IMR-90 (cell line): ENCODE measurements at regions not wholly inside any gene's neighbourhood (a gene's known extent, or its start where the extent isn't known, plus 50 kb on each side); places are given as distances from the start of the nearest gene placed in this dataset.

Source experiments
- ATAC-seq: fragments of 200-7000 bp; cut with Tn5 transposase; 2 replicates; pipeline ENCODE4 v1.9.1; 2020; ENCODE audit warnings: low read depth, mild to moderate bottlenecking, moderate library complexity
- BruUV-seq: library from RNA; stranded (reverse); fragments of 400-500 nt; replicated peaks from 2 replicates; lab custom pipeline; 2021; lab: Mats Ljungman, UMichigan
- CTCF ChIA-PET: fragments of 300-600 bp; formaldehyde crosslinking; extraction: SDS; loops from one replicate; lab custom pipeline; 2021; ENCODE audit warnings: antibody characterized with exemption; lab: Yijun Ruan, JAX
- POLR2A ChIA-PET: fragments of 300-600 bp; sonication (Branson Sonifier 250); formaldehyde crosslinking; loops from one replicate; lab custom pipeline; 2022; ENCODE audit warnings: antibody characterized with exemption; ENCODE audit not compliant: unreplicated experiment; lab: Charles Lee
- DNase-seq: peaks from one replicate; pipeline ENCODE4 v3.0.0; 2013
- H2AFZ ChIP-seq: replicated peaks from 2 replicates; pipeline ENCODE3; 2013; ENCODE audit warnings: low read length, mild to moderate bottlenecking; ENCODE audit not compliant: poor library complexity
- H2AK5ac ChIP-seq: 2 replicates; pipeline ENCODE4 v1.6.1; 2013; ENCODE audit warnings: low read depth, low read length, inconsistent platforms
- H2AK9ac ChIP-seq: replicated peaks from 2 replicates; pipeline ENCODE3; 2013; ENCODE audit warnings: mild to moderate bottlenecking, low read depth, low read length, moderate library complexity; ENCODE audit not compliant: poor library complexity
- H2BK120ac ChIP-seq: 2 replicates; pipeline ENCODE4 v1.6.1; 2013; ENCODE audit warnings: low read depth, low read length, inconsistent platforms
- H2BK15ac ChIP-seq: 3 replicates; pipeline ENCODE4 v1.6.1; 2013; ENCODE audit warnings: low read depth, low read length, inconsistent platforms
- H2BK20ac ChIP-seq: 2 replicates; pipeline ENCODE4 v1.6.1; 2013; ENCODE audit warnings: low read depth, mild to moderate bottlenecking, inconsistent platforms, low read length, moderate library complexity
- H2BK5ac ChIP-seq: 2 replicates; pipeline ENCODE4 v1.6.1; 2013; ENCODE audit warnings: mild to moderate bottlenecking, low read depth, low read length, inconsistent platforms; ENCODE audit not compliant: poor library complexity, severe bottlenecking
- H3K14ac ChIP-seq: replicated peaks from 2 replicates; pipeline ENCODE4 v1.6.1; 2013; ENCODE audit warnings: low read depth, low read length, inconsistent platforms
- H3K18ac ChIP-seq: 2 replicates; pipeline ENCODE4 v1.6.1; 2013; ENCODE audit warnings: low read depth, low read length, control low read depth
- H3K23ac ChIP-seq: 2 replicates; pipeline ENCODE4 v1.6.1; 2013; ENCODE audit warnings: low read depth, low read length, inconsistent platforms
- H3K27ac ChIP-seq: 2 replicates; pipeline ENCODE4 v1.5.1; 2013; ENCODE audit warnings: mild to moderate bottlenecking, control low read depth, low read length; ENCODE audit not compliant: insufficient read depth
- H3K27me3 ChIP-seq: 2 replicates; pipeline ENCODE4 v1.6.1; 2013; ENCODE audit warnings: low read length; ENCODE audit not compliant: control insufficient read depth, insufficient read depth
- H3K36me3 ChIP-seq: 2 replicates; pipeline ENCODE4 v1.6.1; 2013; ENCODE audit warnings: low read length, mixed read lengths; ENCODE audit not compliant: control insufficient read depth, insufficient read depth
- H3K4ac ChIP-seq: 2 replicates; pipeline ENCODE4 v1.6.1; 2013; ENCODE audit warnings: low read depth, low read length, inconsistent platforms
- H3K4me1 ChIP-seq: 2 replicates; pipeline ENCODE4 v1.6.1; 2013; ENCODE audit warnings: low read length, mixed read lengths; ENCODE audit not compliant: control insufficient read depth, insufficient read depth
- H3K4me2 ChIP-seq: 2 replicates; pipeline ENCODE4 v1.6.1; 2013; ENCODE audit warnings: low read depth, mild to moderate bottlenecking, control low read depth, low read length, moderate library complexity
- H3K4me3 ChIP-seq: 2 replicates; pipeline ENCODE4 v1.5.1; 2013; ENCODE audit warnings: low read depth, mild to moderate bottlenecking, control low read depth, low read length, moderate library complexity; ENCODE audit not compliant: insufficient read depth
- H3K56ac ChIP-seq: 2 replicates; pipeline ENCODE4 v1.6.1; 2013; ENCODE audit warnings: low read length, inconsistent platforms; ENCODE audit not compliant: insufficient read depth; ENCODE audit errors: extremely low read depth
- H3K79me1 ChIP-seq, 2 experiments: 2 replicates each; pipeline ENCODE4 v1.6.1; 2013; ENCODE audit warnings: low read length in 2 of 2, inconsistent platforms in 1 of 2, low read depth in 1 of 2
- H3K9ac ChIP-seq: 2 replicates; pipeline ENCODE4 v1.6.1; 2013; ENCODE audit warnings: low read depth, low read length, control low read depth
- H3K9me1 ChIP-seq: 2 replicates; pipeline ENCODE4 v1.6.1; 2013; ENCODE audit warnings: low read length, inconsistent platforms; ENCODE audit not compliant: insufficient read depth
- H3K9me3 ChIP-seq: 2 replicates; pipeline ENCODE4 v1.6.1; 2013; ENCODE audit warnings: low read length; ENCODE audit not compliant: control insufficient read depth, insufficient read depth
- H4K20me1 ChIP-seq: 2 replicates; pipeline ENCODE4 v1.6.1; 2013; ENCODE audit warnings: low read length, inconsistent platforms; ENCODE audit not compliant: insufficient read depth
- H4K5ac ChIP-seq: 2 replicates; pipeline ENCODE4 v1.6.1; 2013; ENCODE audit warnings: mild to moderate bottlenecking, low read depth, low read length, control low read depth
- H4K8ac ChIP-seq, 2 experiments: 2 replicates each; pipeline ENCODE4 v1.6.1; 2013; ENCODE audit warnings: low read depth in 2 of 2, low read length in 2 of 2, control low read depth in 1 of 2, inconsistent platforms in 1 of 2
- H4K91ac ChIP-seq: 2 replicates; pipeline ENCODE4 v1.6.1; 2013; ENCODE audit warnings: low read depth, low read length, inconsistent platforms; ENCODE audit not compliant: insufficient read depth
- BHLHE40 ChIP-seq: fragments of 150-350 bp; IDR thresholded peaks from 2 replicates; pipeline ENCODE4 v1.6.1; 2016; ENCODE audit warnings: mild to moderate bottlenecking, low read depth, low read length
- CEBPB ChIP-seq: IDR thresholded peaks from 2 replicates; pipeline ENCODE4 v1.6.1; 2012; ENCODE audit warnings: low read depth, low read length, improper control_type of control experiment
- CHD1 ChIP-seq: IDR thresholded peaks from 2 replicates; pipeline ENCODE4 v1.6.1; 2012; ENCODE audit warnings: low read depth, low read length, improper control_type of control experiment
- MXI1 ChIP-seq: IDR thresholded peaks from 2 replicates; pipeline ENCODE4 v1.6.1; 2012; ENCODE audit warnings: low read depth, mild to moderate bottlenecking, low read length, moderate library complexity, borderline replicate concordance
- NFE2L2 ChIP-seq: fragments of 150-350 bp; IDR thresholded peaks from 2 replicates; pipeline ENCODE4 v1.6.1; 2016; ENCODE audit warnings: low read depth, mild to moderate bottlenecking, low read length
- POLR2A ChIP-seq: IDR thresholded peaks from 2 replicates; pipeline ENCODE4 v1.6.1; 2012; ENCODE audit warnings: mild to moderate bottlenecking, low read depth, low read length
- RCOR1 ChIP-seq: IDR thresholded peaks from 2 replicates; pipeline ENCODE4 v1.6.1; 2012; ENCODE audit warnings: mild to moderate bottlenecking, low read length, improper control_type of control experiment; ENCODE audit not compliant: insufficient replicate concordance
- dilution Hi-C: fragments of 300-500 bp; cut with HindIII; formaldehyde crosslinking; loops from one replicate; pipeline ENCODE4 v1.14.3; 2018; ENCODE audit warnings: low sequenced_read_pairs; ENCODE audit not compliant: unreplicated experiment
- in situ Hi-C: fragments of 300-500 bp; cut with MboI; formaldehyde crosslinking; loops from 3 replicates; pipeline ENCODE4 v1.14.3; 2019; ENCODE audit warnings: low sequenced_read_pairs, inconsistent platforms, mixed read lengths
- intact Hi-C: fragments of 100-400 bp; cut with micrococcal nuclease; formaldehyde crosslinking; loops from 2 replicates; pipeline ENCODE4 v1.10.0; 2022
- TF ChIP-seq, protein P1 (sequence below): fragments of 150-350 bp; IDR thresholded peaks from 2 replicates; pipeline ENCODE4 v1.6.1; 2017; ENCODE audit warnings: mild to moderate bottlenecking, antibody characterized with exemption, low read length, low read depth
- TF ChIP-seq, protein P2 (sequence below): fragments of 150-350 bp; IDR thresholded peaks from 2 replicates; pipeline ENCODE4 v1.6.1; 2016; ENCODE audit warnings: low read depth, mild to moderate bottlenecking, low read length, moderate library complexity, borderline replicate concordance

DNA sequence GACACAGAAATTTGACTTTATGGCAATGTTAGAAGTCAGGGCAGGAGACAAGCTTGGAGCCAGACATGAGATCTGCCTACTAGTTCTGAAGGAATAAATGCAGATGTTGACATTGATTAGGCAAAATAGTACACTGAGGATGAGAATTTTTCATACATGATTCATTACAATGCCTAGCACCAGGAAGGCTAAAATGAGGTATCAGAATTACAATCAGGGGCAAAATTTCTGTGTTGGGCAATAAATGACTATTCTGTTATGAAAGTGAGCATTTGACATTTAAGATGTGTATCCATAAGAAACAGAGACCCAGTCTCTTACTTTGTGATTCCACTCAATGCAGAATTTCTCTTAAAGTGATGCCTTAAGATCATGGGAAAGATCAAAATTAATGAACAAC, 92.4 kb upstream of the CDH10 start:
- Histone ChIP-seq H3K9ac (no peak overlapping the region), H2BK120ac (no peak overlapping the region), H3K14ac (no peak overlapping the region), H2AK5ac (no peak overlapping the region), H2BK5ac (no peak overlapping the region), H4K20me1 (no peaks in the 10 kb centered on the region), H2AFZ (no peak overlapping the region), H3K56ac (no peak overlapping the region), H3K36me3 (no peaks in the 10 kb centered on the region), H3K9me1 (no peaks in the 10 kb centered on the region), H2BK20ac (no peak overlapping the region), H3K27me3 (no peaks in the 10 kb centered on the region), H3K27ac (no peak overlapping the region), H2AK9ac (no peak overlapping the region), H3K79me1 (no peaks in the 10 kb centered on the region), H3K9me3 (peaks cover 10% of the 10 kb centered on the region; the same call in 1 of the 2 replicates), H3K4me3 (no peak overlapping the region), H4K8ac (no peak overlapping the region), H4K91ac (no peak overlapping the region), H4K5ac (no peak overlapping the region), H3K4me1 (no peaks in the 10 kb centered on the region), H3K18ac (no peak overlapping the region), H3K4ac (no peak overlapping the region), H3K23ac (no peak overlapping the region), H2BK15ac (no peak overlapping the region), H3K4me2 (no peak overlapping the region)
- in situ Hi-C loops: no loop called here
- BruUV-seq: no TSS peak
- POLR2A ChIA-PET: no interaction called here
- ATAC-seq (no peak), DNase-seq (no peak)
- dilution Hi-C loops: no loop called here
- CTCF ChIA-PET: no interaction called here
- TF ChIP-seq MXI1 (no peak), CEBPB (no peak), RCOR1 (no peak), BHLHE40 (no peak), NFE2L2 (no peak), CHD1 (no peak), POLR2A (no peak)
- TF ChIP-seq, protein P1, sequence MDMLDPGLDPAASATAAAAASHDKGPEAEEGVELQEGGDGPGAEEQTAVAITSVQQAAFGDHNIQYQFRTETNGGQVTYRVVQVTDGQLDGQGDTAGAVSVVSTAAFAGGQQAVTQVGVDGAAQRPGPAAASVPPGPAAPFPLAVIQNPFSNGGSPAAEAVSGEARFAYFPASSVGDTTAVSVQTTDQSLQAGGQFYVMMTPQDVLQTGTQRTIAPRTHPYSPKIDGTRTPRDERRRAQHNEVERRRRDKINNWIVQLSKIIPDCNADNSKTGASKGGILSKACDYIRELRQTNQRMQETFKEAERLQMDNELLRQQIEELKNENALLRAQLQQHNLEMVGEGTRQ: no peak
- TF ChIP-seq, protein P2, sequence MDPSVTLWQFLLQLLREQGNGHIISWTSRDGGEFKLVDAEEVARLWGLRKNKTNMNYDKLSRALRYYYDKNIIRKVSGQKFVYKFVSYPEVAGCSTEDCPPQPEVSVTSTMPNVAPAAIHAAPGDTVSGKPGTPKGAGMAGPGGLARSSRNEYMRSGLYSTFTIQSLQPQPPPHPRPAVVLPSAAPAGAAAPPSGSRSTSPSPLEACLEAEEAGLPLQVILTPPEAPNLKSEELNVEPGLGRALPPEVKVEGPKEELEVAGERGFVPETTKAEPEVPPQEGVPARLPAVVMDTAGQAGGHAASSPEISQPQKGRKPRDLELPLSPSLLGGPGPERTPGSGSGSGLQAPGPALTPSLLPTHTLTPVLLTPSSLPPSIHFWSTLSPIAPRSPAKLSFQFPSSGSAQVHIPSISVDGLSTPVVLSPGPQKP: no peak
- intact Hi-C loops: no loop called here
